Endothelial cell of umbilical vein (primary cell): ENCODE measurements at regions not wholly inside any gene's neighbourhood (a gene's known extent, or its start where the extent isn't known, plus 50 kb on each side); places are given as distances from the start of the nearest gene placed in this dataset.

Source experiments
- EZH2 ChIP-seq: IDR thresholded peaks from 2 replicates; pipeline ENCODE4 v1.6.1; 2012; ENCODE audit warnings: borderline replicate concordance, low read depth, mild to moderate bottlenecking, moderate library complexity, low read length, inconsistent platforms; ENCODE audit not compliant: severe bottlenecking
- FOS ChIP-seq: IDR thresholded peaks from 2 replicates; pipeline ENCODE4 v1.6.1; 2011; ENCODE audit warnings: mild to moderate bottlenecking, low read length, moderate library complexity, borderline replicate concordance; ENCODE audit not compliant: insufficient read depth
- POLR2A ChIP-seq: IDR thresholded peaks from 2 replicates; pipeline ENCODE4 v1.6.1; 2012; ENCODE audit warnings: low read depth, mild to moderate bottlenecking, control low read depth, low read length
- POLR2AphosphoS5 ChIP-seq: IDR thresholded peaks from 2 replicates; pipeline ENCODE4 v1.6.1; 2012; ENCODE audit warnings: low read depth, mild to moderate bottlenecking, control low read depth, low read length, moderate library complexity; ENCODE audit not compliant: insufficient read depth
- TF ChIP-seq, protein P1 (sequence below), 2 donors: IDR thresholded peaks; 1 replicate in 1 of 2; 2 replicates in 1 of 2; pipeline ENCODE4 v1.5.1; 2011; ENCODE audit warnings: low read length in 2 of 2, mild to moderate bottlenecking in 2 of 2, moderate library complexity in 2 of 2, control low read depth in 1 of 2, inconsistent platforms in 1 of 2, low read depth in 1 of 2; ENCODE audit not compliant: insufficient read depth in 1 of 2; ENCODE audit errors: extremely low read depth in 1 of 2

- TF ChIP-seq POLR2A (no peak), EZH2 (no peak), POLR2AphosphoS5 (no peak), FOS (no peak)
- TF ChIP-seq, protein P1, sequence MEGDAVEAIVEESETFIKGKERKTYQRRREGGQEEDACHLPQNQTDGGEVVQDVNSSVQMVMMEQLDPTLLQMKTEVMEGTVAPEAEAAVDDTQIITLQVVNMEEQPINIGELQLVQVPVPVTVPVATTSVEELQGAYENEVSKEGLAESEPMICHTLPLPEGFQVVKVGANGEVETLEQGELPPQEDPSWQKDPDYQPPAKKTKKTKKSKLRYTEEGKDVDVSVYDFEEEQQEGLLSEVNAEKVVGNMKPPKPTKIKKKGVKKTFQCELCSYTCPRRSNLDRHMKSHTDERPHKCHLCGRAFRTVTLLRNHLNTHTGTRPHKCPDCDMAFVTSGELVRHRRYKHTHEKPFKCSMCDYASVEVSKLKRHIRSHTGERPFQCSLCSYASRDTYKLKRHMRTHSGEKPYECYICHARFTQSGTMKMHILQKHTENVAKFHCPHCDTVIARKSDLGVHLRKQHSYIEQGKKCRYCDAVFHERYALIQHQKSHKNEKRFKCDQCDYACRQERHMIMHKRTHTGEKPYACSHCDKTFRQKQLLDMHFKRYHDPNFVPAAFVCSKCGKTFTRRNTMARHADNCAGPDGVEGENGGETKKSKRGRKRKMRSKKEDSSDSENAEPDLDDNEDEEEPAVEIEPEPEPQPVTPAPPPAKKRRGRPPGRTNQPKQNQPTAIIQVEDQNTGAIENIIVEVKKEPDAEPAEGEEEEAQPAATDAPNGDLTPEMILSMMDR (IDR thresholded peaks at IDR 0.05; ENCODE audit: extremely low read depth in 1 of 2, insufficient read depth in 1 of 2, low read depth in 1 of 2, low read length in 2 of 2) = no peak
These were observed 69.2 kb upstream of the SPRY1 start for GRCh38 chr4:123327346-123327745.
